ENCODE measurements at regions not wholly inside any gene's neighbourhood (a gene's known extent, or its start where the extent isn't known, plus 50 kb on each side); places are given as distances from the start of the nearest gene placed in this dataset.
"Not testable (repeated sequence)": the region's sequence is repeated elsewhere in the genome, so short reads cannot be mapped to it uniquely, and the experiment has no call there.

- not testable (repeated sequence) for TF ChIP-seq TP53 (CRISPR knock-in tag; IDR thresholded peaks at IDR 0.05); CBX8 (IDR thresholded peaks at IDR 0.05); NR3C1 (IDR thresholded peaks at IDR 0.05); MAZ (IDR thresholded peaks at IDR 0.05; ENCODE audit: borderline replicate concordance, low read depth, low read length)
- TF ChIP-seq, protein P1, sequence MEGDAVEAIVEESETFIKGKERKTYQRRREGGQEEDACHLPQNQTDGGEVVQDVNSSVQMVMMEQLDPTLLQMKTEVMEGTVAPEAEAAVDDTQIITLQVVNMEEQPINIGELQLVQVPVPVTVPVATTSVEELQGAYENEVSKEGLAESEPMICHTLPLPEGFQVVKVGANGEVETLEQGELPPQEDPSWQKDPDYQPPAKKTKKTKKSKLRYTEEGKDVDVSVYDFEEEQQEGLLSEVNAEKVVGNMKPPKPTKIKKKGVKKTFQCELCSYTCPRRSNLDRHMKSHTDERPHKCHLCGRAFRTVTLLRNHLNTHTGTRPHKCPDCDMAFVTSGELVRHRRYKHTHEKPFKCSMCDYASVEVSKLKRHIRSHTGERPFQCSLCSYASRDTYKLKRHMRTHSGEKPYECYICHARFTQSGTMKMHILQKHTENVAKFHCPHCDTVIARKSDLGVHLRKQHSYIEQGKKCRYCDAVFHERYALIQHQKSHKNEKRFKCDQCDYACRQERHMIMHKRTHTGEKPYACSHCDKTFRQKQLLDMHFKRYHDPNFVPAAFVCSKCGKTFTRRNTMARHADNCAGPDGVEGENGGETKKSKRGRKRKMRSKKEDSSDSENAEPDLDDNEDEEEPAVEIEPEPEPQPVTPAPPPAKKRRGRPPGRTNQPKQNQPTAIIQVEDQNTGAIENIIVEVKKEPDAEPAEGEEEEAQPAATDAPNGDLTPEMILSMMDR (IDR thresholded peaks at IDR 0.05): not testable (repeated sequence)
Observed at GRCh38 chr5:96197767-96198166, 235.3 kb downstream of the PCSK1 start.

Measured in A549 (cell line).